Left renal pelvis (tissue), 4 donors: ENCODE measurements at regions not wholly inside any gene's neighbourhood (a gene's known extent, or its start where the extent isn't known, plus 50 kb on each side); places are given as distances from the start of the nearest gene placed in this dataset.

Source experiments
- DNase-seq, 4 donors: peaks; one replicate each; pipeline ENCODE4 v3.0.0-alpha.2; 2013; ENCODE audit warnings: low read depth in 4 of 4, low spot score in 3 of 4

DNA sequence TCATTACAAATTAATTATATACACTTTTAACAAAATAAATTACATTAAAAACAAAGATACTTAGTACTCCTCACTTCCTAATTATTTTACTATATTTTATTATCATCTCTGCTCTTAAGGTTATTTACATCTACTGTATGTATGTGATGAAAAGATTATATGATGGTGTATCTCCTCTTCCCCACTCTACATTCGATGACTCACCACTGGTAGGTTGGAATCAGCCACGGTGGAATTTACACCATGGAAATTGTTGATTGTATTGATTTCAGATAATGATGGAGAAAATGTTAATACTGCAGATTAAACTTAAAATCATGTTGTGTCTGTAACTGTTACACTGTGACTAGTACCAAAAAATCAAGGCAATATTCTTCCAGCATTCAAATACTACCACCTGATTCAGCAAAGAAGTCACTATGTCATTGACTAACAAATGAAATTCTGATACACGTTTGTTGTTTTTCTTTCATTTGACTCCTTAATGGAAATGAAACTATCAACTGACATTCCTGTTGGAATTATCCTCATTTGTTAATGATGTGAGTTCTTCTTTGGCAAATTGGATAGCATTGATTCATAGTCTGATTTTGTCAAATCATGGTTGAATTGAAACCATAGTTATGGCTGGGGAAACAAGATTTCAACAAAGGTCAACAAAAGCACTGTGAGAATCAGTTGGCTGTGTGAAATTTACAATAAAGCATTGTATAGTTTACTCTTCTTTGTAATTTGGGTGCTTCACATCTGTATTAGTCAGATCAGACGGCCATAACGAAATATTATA is 69.0 kb upstream of the NLK start:
- DNase-seq: no peak

DNA sequence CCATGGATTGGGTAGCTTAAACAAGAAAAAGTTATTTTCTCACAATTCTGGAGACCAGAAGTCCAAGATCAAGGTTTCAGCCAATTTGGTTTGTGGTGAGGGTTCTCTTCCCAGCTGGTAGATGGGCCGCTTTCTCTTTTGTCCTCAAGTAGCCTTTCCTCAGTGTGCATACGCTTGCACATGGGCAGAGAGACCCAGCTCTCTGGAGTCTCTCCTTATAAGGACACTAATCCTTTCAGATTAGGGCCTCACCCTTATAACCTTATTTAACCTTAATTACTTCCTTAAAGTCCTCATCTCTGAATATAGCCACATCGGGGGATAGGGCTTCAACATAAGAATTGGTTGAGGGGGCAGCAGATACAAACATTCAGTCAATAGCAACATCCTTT is 68.4 kb upstream of the NLK start:
- no peak for DNase-seq

DNA sequence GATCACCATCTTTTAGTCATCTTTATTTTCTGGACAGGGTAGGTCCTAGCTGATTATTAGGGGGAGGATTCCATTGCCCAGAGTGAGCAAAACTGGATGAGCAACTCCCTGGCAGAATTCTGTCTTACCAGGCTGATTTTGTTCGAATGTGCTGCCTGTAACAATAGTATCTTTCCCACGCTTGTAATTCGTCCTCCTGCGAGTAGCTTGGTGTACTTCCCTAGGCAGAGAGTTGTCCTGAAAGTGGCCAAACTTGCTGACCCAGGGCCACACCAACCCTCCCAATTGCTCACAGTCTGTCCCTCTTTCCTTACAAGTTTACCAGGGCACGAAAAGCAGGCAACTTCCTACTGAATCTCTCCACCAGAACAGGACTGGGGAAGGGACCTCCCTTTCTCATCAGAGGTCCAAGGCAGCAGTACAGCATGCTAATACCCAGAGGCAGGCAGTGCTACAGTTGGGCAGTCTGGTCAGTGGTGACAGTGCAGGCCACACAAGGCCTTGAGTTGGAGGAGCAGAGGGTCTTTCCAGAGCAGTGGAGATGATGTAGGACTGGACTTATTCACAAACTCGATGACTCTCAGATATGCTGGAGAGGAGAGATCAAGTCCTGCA is 67.8 kb upstream of the NLK start:
- no peak for DNase-seq

DNA sequence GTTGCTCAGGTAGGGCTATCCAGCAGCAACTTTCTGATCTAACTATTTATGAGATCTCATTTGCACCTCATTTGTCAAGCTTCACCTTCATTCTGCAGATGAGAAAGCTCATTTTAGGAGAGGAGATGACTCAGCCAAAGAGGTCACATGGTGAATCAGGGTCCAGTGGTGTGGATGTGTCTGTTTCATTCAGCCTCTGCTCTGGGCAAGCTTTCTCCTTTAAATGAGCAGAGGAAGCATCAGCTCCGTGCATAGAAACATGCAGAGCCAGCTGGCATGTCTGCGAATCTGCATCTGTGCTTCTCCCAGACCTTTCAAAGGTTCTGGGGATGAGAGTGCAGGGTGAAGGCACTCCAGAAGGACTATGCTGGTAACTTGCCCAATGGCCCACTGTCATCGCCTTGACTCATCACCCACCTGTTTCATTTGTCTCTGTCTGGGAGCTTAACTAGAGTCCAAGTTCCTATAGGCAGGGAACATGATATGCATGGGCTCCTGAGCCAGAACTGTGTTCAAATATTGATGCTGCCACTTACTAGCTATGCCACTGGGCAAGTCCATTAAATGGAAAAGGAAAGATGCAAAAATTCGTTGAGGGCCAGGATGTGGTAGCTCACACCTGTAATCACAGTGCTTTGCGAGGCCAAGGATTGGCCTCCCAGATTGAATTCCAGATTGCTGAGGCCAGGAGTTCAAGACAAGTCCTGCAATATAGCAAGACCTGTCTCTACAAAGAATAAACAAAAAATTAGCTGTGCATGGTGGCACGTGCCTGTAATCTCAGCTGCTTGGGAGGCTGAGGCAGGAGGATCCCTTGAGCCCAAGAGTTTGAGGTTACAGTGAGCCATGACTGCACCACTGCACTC is 67.1 kb upstream of the NLK start:
- no peak for DNase-seq

DNA sequence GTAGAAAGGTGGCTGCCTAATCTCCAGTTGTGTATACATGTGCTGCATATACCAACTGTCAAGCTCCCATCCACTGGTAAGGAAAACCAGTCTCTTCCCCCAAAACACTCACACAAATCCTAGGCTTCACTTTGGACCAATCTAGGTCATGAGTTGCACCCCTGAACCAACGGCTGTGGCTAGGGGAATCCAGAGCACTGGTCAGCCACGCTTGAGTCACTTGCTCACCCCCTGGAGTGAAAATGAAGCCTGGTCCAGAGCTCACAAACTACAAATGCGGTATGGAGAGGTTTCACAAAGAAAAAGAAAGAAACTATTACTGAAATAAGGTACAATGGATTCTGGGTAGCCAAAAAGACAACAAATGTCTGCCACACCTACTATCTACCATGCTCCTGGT is 66.1 kb upstream of the NLK start:
- no peak for DNase-seq

DNA sequence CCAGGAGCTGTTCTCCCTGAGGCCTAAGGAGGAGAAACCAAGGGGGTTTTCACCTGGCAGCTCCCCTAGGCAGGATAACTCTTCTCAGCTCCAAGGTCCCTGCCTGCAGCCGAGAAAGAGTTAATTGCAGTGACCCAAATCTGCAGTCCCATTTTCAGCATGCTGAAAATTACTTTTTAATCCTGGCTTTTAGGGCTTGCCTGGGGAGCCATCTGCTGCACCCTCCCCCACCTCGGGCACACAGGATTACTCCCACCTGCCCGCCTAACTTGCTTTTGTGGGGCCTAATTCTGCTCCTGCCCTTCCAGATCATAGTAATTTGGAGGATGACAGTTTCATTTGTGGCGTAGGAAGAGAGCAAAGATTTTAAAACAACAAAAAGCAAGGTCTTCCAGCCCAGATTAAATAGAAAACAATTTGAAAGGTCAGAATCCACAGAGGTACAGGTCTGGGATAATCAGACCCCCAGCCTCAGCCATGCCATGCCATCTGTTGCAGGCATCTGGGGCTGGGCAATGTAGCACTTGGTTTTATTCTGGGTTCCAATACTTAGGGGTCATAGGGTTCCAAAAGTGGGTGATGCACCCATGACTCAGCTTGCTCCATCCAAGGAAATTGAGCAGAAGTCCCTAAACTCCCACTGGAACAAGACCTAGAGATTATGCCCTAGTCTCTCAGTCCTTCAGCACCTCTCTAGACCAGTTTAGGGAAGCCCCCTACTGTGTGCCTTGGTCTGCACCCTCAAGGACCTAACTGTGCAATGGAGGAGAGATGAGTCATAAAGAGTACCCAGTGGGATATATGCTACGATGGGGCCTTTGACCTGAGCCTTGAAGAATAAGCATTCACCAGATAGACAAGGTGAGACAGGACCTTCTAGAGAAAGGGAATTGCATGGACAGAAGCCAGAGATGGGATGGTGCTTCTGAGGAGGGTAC is 64.5 kb upstream of the NLK start:
- no peak for DNase-seq

DNA sequence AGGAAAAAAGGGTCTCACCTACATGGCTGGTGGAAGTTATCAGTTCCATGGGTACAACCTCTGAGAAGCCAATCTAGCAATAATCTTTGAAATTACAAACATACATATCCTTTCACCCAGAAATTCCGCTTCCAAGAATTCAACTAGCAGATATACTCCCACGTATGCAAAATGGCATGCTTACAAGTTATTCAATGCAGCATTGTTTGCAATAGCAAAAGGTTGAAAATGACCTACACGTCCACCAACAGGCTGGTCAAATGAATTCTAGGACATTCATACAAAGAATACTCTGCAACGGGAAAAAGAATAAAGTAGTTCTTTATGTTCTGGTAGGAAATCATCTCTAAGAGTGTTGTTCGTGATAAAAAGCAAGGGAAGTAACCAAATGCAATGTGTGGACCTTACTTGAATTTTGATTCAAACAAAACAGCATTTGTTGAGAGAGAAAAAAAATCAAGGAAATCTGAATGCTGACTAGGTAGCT is 63.7 kb upstream of the NLK start:
- no peak for DNase-seq

DNA sequence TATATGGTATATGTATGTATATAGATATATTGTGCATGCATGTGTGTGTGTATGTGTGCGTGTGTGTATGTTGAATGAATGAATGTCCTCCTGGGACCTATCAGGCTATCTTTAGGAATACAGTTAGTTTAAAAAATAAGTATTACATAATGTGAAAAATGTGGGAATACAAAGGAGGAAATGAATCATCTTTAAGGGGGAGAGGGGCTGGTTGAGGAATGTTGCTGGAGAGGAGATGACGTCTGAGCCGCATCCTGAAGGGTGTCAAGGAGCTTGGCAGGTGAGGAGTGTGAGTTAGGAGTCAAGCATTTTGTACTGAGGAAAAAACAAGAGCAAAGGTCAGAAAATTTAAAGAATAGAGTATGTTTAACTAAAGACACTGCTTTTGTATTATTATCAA is 62.4 kb upstream of the NLK start:
- no peak for DNase-seq

DNA sequence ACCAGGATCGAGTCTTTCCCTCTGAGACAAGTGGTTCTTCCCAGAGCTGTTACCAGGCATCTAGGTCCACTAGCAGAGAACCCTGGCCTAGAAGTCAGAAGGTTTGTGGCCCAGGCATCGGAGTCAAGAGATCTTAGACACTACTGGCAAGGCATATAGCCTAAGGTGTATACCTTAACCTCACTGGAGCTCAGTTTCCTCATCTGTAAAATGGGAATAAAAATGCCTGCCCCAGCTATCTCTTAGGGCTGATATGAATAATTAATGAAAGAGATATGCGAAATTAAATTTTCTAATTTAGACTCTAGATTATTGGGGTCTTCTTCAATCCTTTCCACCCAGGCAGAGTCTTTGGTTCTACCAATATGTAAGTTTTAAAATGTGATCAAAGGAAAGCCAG is 60.5 kb upstream of the NLK start:
- no peak for DNase-seq

DNA sequence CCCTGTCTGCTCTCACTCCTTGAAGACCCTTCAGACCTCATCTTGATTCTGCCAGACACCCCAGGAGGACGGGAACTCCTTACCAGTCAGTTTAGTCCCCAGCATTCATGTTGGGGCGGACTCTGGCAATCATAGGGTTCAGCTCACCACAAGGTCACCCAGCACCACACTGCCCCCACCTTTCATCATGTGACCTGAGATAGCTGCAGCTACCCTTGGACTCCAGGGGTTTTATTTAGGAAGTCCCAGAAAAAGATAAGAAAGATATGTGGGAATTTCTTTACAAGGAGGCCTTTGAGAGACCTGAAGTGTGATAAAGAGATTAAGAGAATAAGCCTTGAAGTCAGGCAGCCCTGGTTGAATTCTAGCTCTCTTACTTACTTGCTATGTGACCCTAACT is 59.8 kb upstream of the NLK start:
- DNase-seq: no peak

DNA sequence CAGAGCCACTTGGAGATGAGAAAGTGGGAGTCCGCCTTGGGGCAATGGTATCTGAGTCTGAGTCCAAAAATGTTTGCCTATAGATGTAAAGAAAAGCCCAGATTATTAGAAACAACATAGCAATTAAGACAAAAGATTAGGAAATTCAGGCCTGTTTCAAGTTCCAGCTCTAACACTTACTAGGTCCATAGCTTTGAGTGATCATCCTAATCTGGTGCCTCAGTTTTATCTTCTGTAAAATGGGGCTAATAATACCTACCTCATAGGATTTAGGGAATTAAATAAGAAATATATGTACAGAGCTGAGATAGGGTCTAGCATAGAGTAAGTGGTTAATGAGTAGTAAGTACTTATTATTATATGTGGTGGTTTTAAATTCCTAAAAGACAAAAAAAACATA is 58.6 kb upstream of the NLK start:
- DNase-seq: no peak

DNA sequence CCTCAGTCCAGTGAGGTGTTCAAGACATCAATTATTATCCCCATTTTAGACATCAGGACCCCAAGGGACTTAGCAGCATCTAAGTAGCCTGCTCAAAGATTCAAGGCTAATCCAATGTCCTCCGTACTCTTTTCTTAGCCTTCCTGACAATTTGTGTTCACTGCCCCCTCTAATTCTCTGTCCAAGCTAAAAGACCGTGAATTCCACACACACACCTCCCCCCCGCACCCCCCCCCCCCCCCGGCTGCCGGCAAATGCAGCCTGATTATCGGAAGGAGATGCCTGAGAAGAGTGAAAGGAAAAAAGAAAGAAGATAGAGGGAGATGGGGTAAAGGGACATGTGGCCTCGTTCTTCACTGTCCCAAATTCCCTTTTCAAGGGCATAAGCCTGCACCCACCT is 58.1 kb upstream of the NLK start:
- DNase-seq: no peak

DNA sequence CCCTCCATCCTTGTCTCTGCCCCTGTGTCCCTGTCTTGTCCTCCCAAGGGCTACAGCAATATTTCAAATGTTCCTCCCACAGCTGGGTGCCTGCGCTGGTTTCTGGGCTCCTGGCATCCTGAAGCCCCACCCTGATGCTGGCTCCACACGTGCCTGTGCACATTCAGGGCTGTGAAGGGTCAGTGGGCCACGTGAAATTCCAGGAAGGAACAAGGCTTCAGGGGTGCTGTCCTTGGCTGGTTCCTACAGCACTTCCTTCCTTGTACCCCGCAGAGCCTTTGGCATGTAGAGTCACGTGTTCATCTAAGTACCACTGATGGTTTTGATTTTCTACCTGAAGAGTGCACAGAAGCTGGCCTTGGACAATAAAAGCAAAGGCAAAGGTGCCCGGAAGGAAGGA is 57.7 kb upstream of the NLK start:
- no peak for DNase-seq

DNA sequence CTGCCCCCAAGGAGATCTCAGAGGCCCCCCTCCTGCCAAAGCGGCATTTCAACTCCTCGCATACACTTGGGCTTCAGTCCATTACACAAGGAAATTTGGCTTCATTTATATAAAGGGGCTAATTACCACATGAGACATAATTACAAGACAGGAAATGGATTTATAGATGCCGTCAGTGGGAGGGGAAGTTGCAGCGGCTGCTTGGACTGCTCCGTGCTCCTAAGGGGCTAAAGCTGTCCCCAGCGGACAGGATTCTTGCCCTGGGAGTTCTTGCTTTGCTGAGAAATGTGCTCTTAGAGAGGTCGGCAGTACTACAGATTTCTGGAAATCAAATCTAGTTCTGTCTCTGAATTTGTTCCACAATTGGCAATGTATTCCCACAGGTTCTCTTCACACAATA is 57.2 kb upstream of the NLK start:
- DNase-seq: no peak

DNA sequence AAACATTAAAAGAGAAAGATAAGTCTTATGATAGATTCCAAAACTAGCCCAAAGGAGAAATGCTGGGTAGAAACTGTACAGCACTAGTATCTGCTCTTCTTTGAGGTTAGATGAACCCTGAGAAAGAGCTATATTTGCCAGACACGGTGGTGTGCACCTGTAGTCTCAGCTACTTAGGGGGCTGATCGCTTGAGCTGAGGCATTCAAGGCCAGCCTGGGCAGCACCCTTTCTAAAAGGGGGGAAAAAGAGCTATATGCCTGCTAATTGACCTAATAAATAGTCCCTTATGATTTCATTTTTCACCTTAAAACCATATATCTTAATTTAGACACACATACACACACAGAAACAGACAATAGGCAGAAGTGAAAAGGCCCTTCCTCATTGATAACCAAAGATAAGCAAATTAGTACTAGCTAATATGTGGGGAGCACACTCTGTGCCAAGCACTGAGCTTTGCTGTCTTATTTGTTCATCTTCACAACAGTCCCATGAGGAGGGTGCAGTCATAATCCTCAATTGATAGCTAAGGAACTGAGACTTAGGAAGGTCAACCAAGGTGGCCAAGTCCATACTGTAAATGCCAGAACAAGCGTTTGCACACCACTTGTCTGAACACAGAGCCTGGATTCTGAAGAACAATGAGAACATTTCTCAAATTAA is 56.6 kb upstream of the NLK start:
- no peak for DNase-seq

DNA sequence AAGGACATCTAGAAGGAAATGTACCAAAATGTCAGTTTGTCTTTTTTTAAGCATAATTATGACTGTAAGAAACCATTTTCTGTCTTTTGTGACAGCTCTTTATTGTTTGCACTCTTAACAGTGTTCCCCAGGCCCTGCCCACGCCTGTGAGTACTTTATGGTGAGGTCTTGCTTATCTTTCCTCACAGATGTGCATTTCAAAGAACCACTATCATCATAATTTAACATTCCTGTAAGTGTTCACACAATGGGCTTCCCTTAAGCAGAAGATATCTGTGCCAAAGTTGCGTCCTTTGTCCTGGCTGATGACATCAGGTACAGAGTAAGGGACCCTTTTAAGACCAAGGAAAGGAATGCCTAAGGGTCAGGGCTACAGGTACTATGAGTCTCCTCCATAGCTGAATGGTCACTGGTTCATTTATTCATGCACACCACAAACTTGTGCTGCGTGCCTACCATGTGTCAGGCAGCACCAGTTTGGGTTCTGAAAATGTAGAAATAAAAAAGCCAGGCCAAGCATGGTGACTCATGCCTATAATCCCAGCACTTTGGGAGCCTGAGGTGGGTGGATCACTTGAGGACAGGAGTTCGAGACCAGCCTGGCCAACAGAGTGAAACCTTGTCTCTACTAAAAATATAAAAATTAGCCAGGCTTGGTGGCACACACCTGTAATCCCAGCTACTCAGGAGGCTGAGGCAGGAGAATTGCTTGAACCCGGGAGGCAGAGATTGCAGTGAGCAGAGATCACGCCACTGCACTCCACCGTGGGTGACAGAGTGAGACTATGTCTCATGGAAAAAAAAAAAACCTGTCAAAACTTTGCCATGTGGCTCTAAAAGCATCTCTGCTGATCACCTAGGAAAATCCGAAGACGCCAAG is 55.4 kb upstream of the NLK start:
- no peak for DNase-seq

DNA sequence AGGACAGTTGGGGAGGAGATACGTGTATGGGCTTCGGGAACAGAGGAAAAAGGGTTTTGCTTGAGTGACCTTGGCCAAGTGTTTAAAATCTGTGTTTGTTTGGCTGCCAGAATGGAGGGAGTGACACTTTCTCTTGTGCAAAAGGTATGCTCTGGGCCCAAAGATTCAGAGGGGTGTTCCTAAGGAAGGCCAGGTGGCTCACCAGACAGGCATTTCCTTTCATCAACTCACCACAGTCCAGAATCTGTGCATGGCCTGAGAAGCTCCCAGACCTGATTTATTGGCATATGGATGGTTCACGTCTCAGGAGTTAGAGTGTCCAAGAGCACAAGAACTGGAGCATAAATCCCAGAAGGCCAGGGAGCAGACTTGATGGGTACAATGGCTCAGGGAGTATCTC is 53.4 kb upstream of the NLK start:
- no peak for DNase-seq

DNA sequence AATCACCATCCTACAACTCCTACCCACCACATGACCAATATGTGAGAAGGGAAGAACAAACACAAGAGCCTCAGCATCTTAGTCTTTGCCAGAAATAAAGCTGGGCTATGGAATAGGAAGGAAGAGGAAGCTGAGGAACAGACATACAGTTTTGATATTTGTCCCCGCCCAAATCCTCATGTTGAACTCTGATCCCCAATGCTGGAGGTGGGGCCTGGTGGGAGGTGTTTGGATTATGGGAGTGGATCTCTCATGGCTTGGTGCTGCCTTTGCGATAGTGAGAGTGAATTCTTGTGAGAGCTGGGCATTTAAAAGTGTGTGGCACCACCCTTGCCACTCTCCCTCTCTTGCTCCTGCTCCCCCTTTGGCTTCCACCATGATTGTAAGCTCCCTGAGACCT is 52.4 kb upstream of the NLK start:
- DNase-seq: no peak

DNA sequence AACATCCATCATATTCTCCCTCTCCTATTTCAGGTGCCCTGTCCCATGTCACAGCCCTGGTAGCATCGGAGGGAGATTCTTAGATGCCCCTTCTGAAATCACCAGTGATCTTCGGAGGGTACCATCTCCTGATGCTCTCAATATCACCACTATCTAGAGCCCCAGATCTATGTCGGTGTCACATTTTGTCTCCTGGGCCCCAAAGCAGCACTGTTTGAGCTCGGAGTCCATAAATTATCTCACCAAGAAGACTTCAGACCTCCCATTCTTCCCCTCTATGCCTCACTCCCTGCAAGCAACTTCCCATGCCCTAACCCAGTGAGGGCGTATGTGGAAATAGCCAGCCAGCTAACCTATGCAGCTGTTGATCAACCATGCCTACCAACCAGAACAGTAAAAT is 51.5 kb upstream of the NLK start:
- DNase-seq: no peak
